ENCODE measurements at regions not wholly inside any gene's neighbourhood (a gene's known extent, or its start where the extent isn't known, plus 50 kb on each side); places are given as distances from the start of the nearest gene placed in this dataset.

GRCh38 chr13:99436686-99437416 lies 64.4 kb upstream of the TM9SF2 start:
- peak; percentile 85 for DNase-seq

- no peak for DNase-seq
Observed at GRCh38 chr13:99439048-99439447, 62.2 kb upstream of the TM9SF2 start.

- no peak for DNase-seq
Observed at GRCh38 chr13:99439850-99440604, 61.2 kb upstream of the TM9SF2 start.

GRCh38 chr13:99442273-99442895 lies 58.9 kb upstream of the TM9SF2 start:
- DNase-seq, result peak; percentile 35

- DNase-seq, result no peak
Observed at GRCh38 chr13:99446242-99446641, 55.0 kb upstream of the TM9SF2 start.

- no peak for DNase-seq
Observed at GRCh38 chr13:99448546-99448945, 52.7 kb upstream of the TM9SF2 start.

GRCh38 chr13:99450416-99450815 lies 50.9 kb upstream of the TM9SF2 start:
- DNase-seq, result no peak
